Lower leg skin (tissue), 3 donors: ENCODE measurements at regions not wholly inside any gene's neighbourhood (a gene's known extent, or its start where the extent isn't known, plus 50 kb on each side); places are given as distances from the start of the nearest gene placed in this dataset.

ENCODE experiments used
- CTCF ChIP-seq, 3 donors: fragments of 450-650 bp; IDR thresholded peaks; one replicate each; pipeline ENCODE4 v1.5.1; 2016; ENCODE audit warnings: antibody characterized with exemption in 3 of 3, mild to moderate bottlenecking in 3 of 3, moderate library complexity in 2 of 3
- POLR2A ChIP-seq, 2 donors: fragments of 450-650 bp; IDR thresholded peaks; one replicate each; pipeline ENCODE4 v1.6.1; 2016 to 2017; ENCODE audit warnings: antibody characterized with exemption in 2 of 2, mild to moderate bottlenecking in 1 of 2, moderate library complexity in 1 of 2

DNA sequence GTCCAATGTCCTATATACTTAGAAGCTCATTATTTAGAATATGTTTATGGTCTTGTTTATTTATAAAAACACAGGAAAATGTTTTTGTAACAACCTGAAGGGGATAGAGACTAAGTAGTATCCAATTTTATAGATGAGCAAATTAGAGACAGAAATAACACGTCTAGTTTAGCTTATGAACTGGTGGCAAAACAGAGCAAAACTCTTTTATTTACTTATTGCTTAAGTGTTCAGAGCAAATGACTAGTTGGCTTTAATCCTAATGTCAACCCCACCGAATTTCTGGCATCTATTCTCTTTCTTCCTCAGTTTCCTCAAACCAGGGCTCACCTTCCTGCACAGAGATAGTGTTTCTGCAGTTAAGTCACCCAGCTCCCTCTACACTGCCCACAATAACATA, 792.8 kb downstream of the REEP3 start:
- TF ChIP-seq CTCF (IDR thresholded peaks at IDR 0.05) (no peak), POLR2A (IDR thresholded peaks at IDR 0.05) (no peak)
